ENCODE measurements at regions not wholly inside any gene's neighbourhood (a gene's known extent, or its start where the extent isn't known, plus 50 kb on each side); places are given as distances from the start of the nearest gene placed in this dataset.

- Histone ChIP-seq H3K9me1 (ENCODE audit: insufficient read depth, low read length) (no peaks in the 10 kb centered on the region), H2AFZ (replicated peaks; ENCODE audit: low read length, poor library complexity) (no peak overlapping the region), H3K56ac (ENCODE audit: extremely low read depth, insufficient read depth, low read length) (no peak overlapping the region), H2BK20ac (ENCODE audit: low read depth, low read length) (no peak overlapping the region), H2AK9ac (replicated peaks; ENCODE audit: low read depth, low read length, poor library complexity) (no peak overlapping the region), H3K4ac (ENCODE audit: low read depth, low read length) (no peak overlapping the region), H4K20me1 (ENCODE audit: insufficient read depth, low read length) (no peaks in the 10 kb centered on the region), H2BK15ac (ENCODE audit: low read depth, low read length) (no peak overlapping the region), H2AK5ac (ENCODE audit: low read depth, low read length) (no peak overlapping the region), H3K9me3 (ENCODE audit: control insufficient read depth, insufficient read depth, low read length) (no peaks in the 10 kb centered on the region), H3K4me1 (ENCODE audit: control insufficient read depth, insufficient read depth, low read length) (no peaks in the 10 kb centered on the region), H3K4me2 (ENCODE audit: low read depth, low read length) (no peak overlapping the region), H2BK120ac (ENCODE audit: low read depth, low read length) (no peak overlapping the region), H3K18ac (ENCODE audit: low read depth, low read length) (no peak overlapping the region), H3K14ac (replicated peaks; ENCODE audit: low read depth, low read length) (no peak overlapping the region), H3K79me1 (ENCODE audit: low read depth in 1 of 2, low read length in 2 of 2) (no peaks in the 10 kb centered on the region), H3K27ac (ENCODE audit: insufficient read depth, low read length) (no peak overlapping the region), H3K23ac (ENCODE audit: low read depth, low read length) (no peak overlapping the region), H3K27me3 (ENCODE audit: control insufficient read depth, insufficient read depth, low read length) (no peaks in the 10 kb centered on the region), H3K9ac (ENCODE audit: low read depth, low read length) (no peak overlapping the region), H2BK5ac (ENCODE audit: low read depth, low read length, poor library complexity, severe bottlenecking) (no peak overlapping the region), H4K8ac (ENCODE audit: low read depth in 2 of 2, low read length in 2 of 2) (no peak overlapping the region), H3K36me3 (ENCODE audit: control insufficient read depth, insufficient read depth, low read length) (no peaks in the 10 kb centered on the region), H3K4me3 (ENCODE audit: insufficient read depth, low read depth, low read length) (no peak overlapping the region), H4K91ac (ENCODE audit: insufficient read depth, low read depth, low read length) (no peak overlapping the region), H4K5ac (ENCODE audit: low read depth, low read length) (no peak overlapping the region)
- DNase-seq (no peak), ATAC-seq (ENCODE audit: low read depth) (no peak; the same call in 1 of the 2 replicates)
- TF ChIP-seq RAD21 (IDR thresholded peaks at IDR 0.05; ENCODE audit: low read length): no peak
- no peak for TF ChIP-seq CTCF (conservative IDR thresholded peaks at IDR 0.05; ENCODE audit: low read depth, low read length)
- in situ Hi-C loops (cut with MboI; ENCODE audit: low sequenced_read_pairs) (no loop called here), intact Hi-C loops (cut with micrococcal nuclease) (no loop called here), dilution Hi-C loops (cut with HindIII; ENCODE audit: low sequenced_read_pairs, unreplicated experiment) (no loop called here)
- CTCF ChIA-PET: no interaction called here
- POLR2A ChIA-PET (ENCODE audit: unreplicated experiment): no interaction called here
- no CpG with 5 or more reads among the region's 3 CpGs for WGBS, 2 experiments (ENCODE audit: extremely low coverage in 2 of 2, insufficient read length in 1 of 2)
- no TSS peak for BruUV-seq (replicated peaks)
Measured at GRCh38 chr5:107100121-107100520, 570.6 kb downstream of the EFNA5 start.

Measured in IMR-90 (cell line).